ENCODE measurements at regions not wholly inside any gene's neighbourhood (a gene's known extent, or its start where the extent isn't known, plus 50 kb on each side); places are given as distances from the start of the nearest gene placed in this dataset.

GRCh38 chr2:83364264-83364663 lies 1094.8 kb downstream of the SUCLG1 start:
- TF ChIP-seq POLR2A (IDR thresholded peaks at IDR 0.05; ENCODE audit: low read length) (no peak), GATA1 (IDR thresholded peaks at IDR 0.05; ENCODE audit: low read depth, low read length) (no peak)
